Trophoblast cell (in vitro differentiated cells and primary cell): ENCODE measurements at regions not wholly inside any gene's neighbourhood (a gene's known extent, or its start where the extent isn't known, plus 50 kb on each side); places are given as distances from the start of the nearest gene placed in this dataset.
A peak's percentile ranks its signal among the peaks of the same experiment; 100 is the strongest.

Experiments
- DNase-seq, 2 donors: peaks; one replicate each; pipeline ENCODE4 v3.0.0-alpha.2; 2016
- H2AFZ ChIP-seq: 2 replicates; pipeline ENCODE4 v1.6.1; 2013; ENCODE audit warnings: low read length, moderate library complexity, mild to moderate bottlenecking; ENCODE audit not compliant: insufficient read depth, poor library complexity
- H2AK5ac ChIP-seq: 2 replicates; pipeline ENCODE4 v1.6.1; 2013; ENCODE audit warnings: mild to moderate bottlenecking, low read length
- H2BK120ac ChIP-seq: 2 replicates; pipeline ENCODE4 v1.6.1; 2013; ENCODE audit warnings: low read length, mild to moderate bottlenecking, moderate library complexity; ENCODE audit not compliant: insufficient read depth, poor library complexity
- H2BK12ac ChIP-seq: 2 replicates; pipeline ENCODE4 v1.6.1; 2013; ENCODE audit warnings: mild to moderate bottlenecking, low read length, moderate library complexity
- H2BK5ac ChIP-seq: 2 replicates; pipeline ENCODE4 v1.6.1; 2013; ENCODE audit warnings: low read length, low read depth, moderate library complexity, mild to moderate bottlenecking; ENCODE audit not compliant: poor library complexity
- H3K14ac ChIP-seq: 2 replicates; pipeline ENCODE4 v1.6.1; 2013; ENCODE audit warnings: mild to moderate bottlenecking, low read length
- H3K18ac ChIP-seq: 2 replicates; pipeline ENCODE4 v1.6.1; 2013; ENCODE audit warnings: mild to moderate bottlenecking, low read length
- H3K23ac ChIP-seq: 2 replicates; pipeline ENCODE4 v1.6.1; 2013; ENCODE audit warnings: low read length
- H3K27ac ChIP-seq: 2 replicates; pipeline ENCODE4 v1.5.1; 2013; ENCODE audit warnings: low read depth, mild to moderate bottlenecking, inconsistent platforms, low read length, moderate library complexity
- H3K27me3 ChIP-seq: 2 replicates; pipeline ENCODE4 v1.6.1; 2013; ENCODE audit warnings: inconsistent platforms, mild to moderate bottlenecking, low read length, moderate library complexity; ENCODE audit not compliant: insufficient read depth
- H3K36me3 ChIP-seq, 2 experiments: 1 replicate in 1 of 2; 2 replicates in 1 of 2; pipeline ENCODE4 v1.6.1; 2013; ENCODE audit warnings: low read length in 2 of 2, mild to moderate bottlenecking in 2 of 2, moderate library complexity in 1 of 2; ENCODE audit not compliant: insufficient read depth in 2 of 2, control insufficient read depth in 1 of 2
- H3K4ac ChIP-seq: 2 replicates; pipeline ENCODE4 v1.6.1; 2013; ENCODE audit warnings: low read depth, mild to moderate bottlenecking, low read length, moderate library complexity
- H3K4me1 ChIP-seq, 2 experiments: 1 replicate in 1 of 2; 2 replicates in 1 of 2; pipeline ENCODE4 v1.6.1; 2013; ENCODE audit warnings: low read length in 2 of 2, mild to moderate bottlenecking in 2 of 2, moderate library complexity in 1 of 2; ENCODE audit not compliant: insufficient read depth in 2 of 2, control insufficient read depth in 1 of 2
- H3K4me2 ChIP-seq: 2 replicates; pipeline ENCODE4 v1.6.1; 2013; ENCODE audit warnings: inconsistent platforms, mild to moderate bottlenecking, low read length, moderate library complexity
- H3K4me3 ChIP-seq: 2 replicates; pipeline ENCODE4 v1.5.1; 2013; ENCODE audit warnings: mild to moderate bottlenecking, low read depth, low read length, inconsistent platforms
- H3K79me1 ChIP-seq: one replicate; pipeline ENCODE4 v1.6.1; 2013; ENCODE audit warnings: low read length
- H3K79me2 ChIP-seq: 2 replicates; pipeline ENCODE4 v1.6.1; 2013; ENCODE audit warnings: low read length, mild to moderate bottlenecking; ENCODE audit not compliant: control insufficient read depth, insufficient read depth, poor library complexity
- H3K9ac ChIP-seq: 2 replicates; pipeline ENCODE4 v1.6.1; 2013; ENCODE audit warnings: mild to moderate bottlenecking, low read length
- H3K9me3 ChIP-seq: 2 replicates; pipeline ENCODE4 v1.6.1; 2013; ENCODE audit warnings: low read depth, mild to moderate bottlenecking, control low read depth, inconsistent platforms, low read length; ENCODE audit not compliant: insufficient read depth
- H4K12ac ChIP-seq: 2 replicates; pipeline ENCODE4 v1.6.1; 2013; ENCODE audit warnings: low read depth, mild to moderate bottlenecking, low read length, moderate library complexity
- H4K8ac ChIP-seq: 2 replicates; pipeline ENCODE4 v1.6.1; 2013; ENCODE audit warnings: low read depth, mild to moderate bottlenecking, low read length, moderate library complexity
- H4K91ac ChIP-seq: one replicate; pipeline ENCODE4 v1.6.1; 2013; ENCODE audit warnings: low read depth, mild to moderate bottlenecking, low read length, moderate library complexity
- WGBS: extraction: QIAGEN DNeasy Blood & Tissue Kit; methylation state at CpG from one replicate; pipeline ENCODE4 v1.1.7; 2013; ENCODE audit warnings: missing lambda C conversion rate; ENCODE audit not compliant: insufficient read length, insufficient coverage; ENCODE audit errors: extremely low coverage; 5-methylcytosine and 5-hydroxymethylcytosine counted together

GRCh38 chr2:239660390-239661230, 259.8 kb upstream of the HDAC4 start:
- no peak overlapping the region for H4K8ac ChIP-seq
- no peak overlapping the region for H3K4ac ChIP-seq
- H3K4me3 ChIP-seq, result no peak overlapping the region
- DNase-seq, result no peak
- H2AK5ac ChIP-seq, result no peak overlapping the region
- no peaks in the 10 kb centered on the region for H3K36me3 ChIP-seq
- no peak overlapping the region for H4K12ac ChIP-seq
- H3K79me2 ChIP-seq, result no peaks in the 10 kb centered on the region
- H2BK120ac ChIP-seq, result no peak overlapping the region
- H2BK5ac ChIP-seq, result no peak overlapping the region
- peaks cover 1% of the 10 kb centered on the region for H3K9me3 ChIP-seq
- H2BK12ac ChIP-seq, result no peak overlapping the region
- no peaks in the 10 kb centered on the region for H3K79me1 ChIP-seq
- no peak overlapping the region for H3K9ac ChIP-seq
- no peak overlapping the region for H3K14ac ChIP-seq
- H4K91ac ChIP-seq, result no peak overlapping the region
- H3K23ac ChIP-seq, result no peak overlapping the region
- H3K27me3 ChIP-seq, result no peaks in the 10 kb centered on the region
- no peak overlapping the region for H3K18ac ChIP-seq
- H3K4me1 ChIP-seq, result no peaks in the 10 kb centered on the region
- no peak overlapping the region for H2AFZ ChIP-seq
- H3K27ac ChIP-seq, result no peak overlapping the region
- no peak overlapping the region for H3K4me2 ChIP-seq
- no CpG with 5 or more reads among the region's 24 CpGs for WGBS

DNA sequence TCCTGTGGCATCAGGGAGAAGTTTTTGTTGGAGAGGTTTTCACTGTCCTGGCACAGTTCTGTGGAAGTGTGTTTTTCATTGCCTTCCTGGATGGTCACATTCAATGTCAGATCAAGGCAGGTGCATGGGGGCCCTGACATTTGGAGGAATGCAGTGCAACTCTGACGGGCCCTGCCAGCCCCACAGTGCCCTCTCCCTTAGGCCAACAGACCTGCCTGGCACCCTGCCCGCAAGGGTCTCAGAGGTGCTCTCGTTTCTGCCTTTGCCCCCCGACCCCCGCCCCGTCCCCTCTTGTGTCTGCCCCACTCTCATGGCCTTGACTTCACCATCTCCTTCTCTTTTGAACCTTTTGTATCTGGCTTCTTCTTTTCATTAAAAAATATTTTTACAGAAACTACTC, 257.2 kb upstream of the HDAC4 start:
- no peak overlapping the region for H3K4me2 ChIP-seq
- H3K79me1 ChIP-seq, result no peaks in the 10 kb centered on the region
- no peak overlapping the region for H3K4ac ChIP-seq
- H2BK12ac ChIP-seq, result no peak overlapping the region
- no peak overlapping the region for H3K23ac ChIP-seq
- H3K36me3 ChIP-seq, result no peaks in the 10 kb centered on the region
- peak overlapping the region; percentile 37 for H3K4me3 ChIP-seq
- H2BK120ac ChIP-seq, result no peak overlapping the region
- no peak overlapping the region for H2AFZ ChIP-seq
- H4K91ac ChIP-seq, result no peak overlapping the region
- no peaks in the 10 kb centered on the region for H3K79me2 ChIP-seq
- no peak overlapping the region for H2AK5ac ChIP-seq
- H3K9ac ChIP-seq, result no peak overlapping the region
- H3K4me1 ChIP-seq, result no peaks in the 10 kb centered on the region
- H3K27ac ChIP-seq, result no peak overlapping the region
- no peak overlapping the region for H4K12ac ChIP-seq
- H3K27me3 ChIP-seq, result no peaks in the 10 kb centered on the region
- no peaks in the 10 kb centered on the region for H3K9me3 ChIP-seq
- no CpG with 5 or more reads among the region's 6 CpGs for WGBS
- no peak overlapping the region for H3K18ac ChIP-seq
- H2BK5ac ChIP-seq, result no peak overlapping the region
- H4K8ac ChIP-seq, result no peak overlapping the region
- H3K14ac ChIP-seq, result no peak overlapping the region
- DNase-seq, result no peak

DNA sequence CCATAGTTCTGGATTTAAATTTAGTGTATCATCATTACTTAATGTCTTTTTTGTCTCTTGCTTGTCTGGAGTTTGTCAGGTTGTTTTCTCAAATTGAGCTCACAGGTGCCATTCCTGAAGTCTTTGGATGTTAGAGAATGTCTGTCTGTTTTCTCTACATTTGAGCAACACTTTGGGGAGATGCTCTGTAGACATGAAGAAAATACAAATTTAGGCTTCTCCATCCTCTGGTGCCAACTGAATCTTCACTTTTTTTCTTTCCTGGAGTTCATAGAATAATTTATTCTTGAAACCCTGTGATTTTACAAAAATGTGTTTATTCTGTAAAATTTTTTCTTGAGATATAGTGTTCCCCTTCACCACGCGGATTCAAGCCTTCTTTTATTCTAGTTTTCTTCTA, 256.4 kb upstream of the HDAC4 start:
- no peak overlapping the region for H2BK120ac ChIP-seq
- no peaks in the 10 kb centered on the region for H3K9me3 ChIP-seq
- H2BK5ac ChIP-seq, result no peak overlapping the region
- H3K4me2 ChIP-seq, result no peak overlapping the region
- H2AK5ac ChIP-seq, result no peak overlapping the region
- H3K14ac ChIP-seq, result no peak overlapping the region
- H4K8ac ChIP-seq, result no peak overlapping the region
- no CpG with 5 or more reads among the region's 2 CpGs for WGBS
- no peaks in the 10 kb centered on the region for H3K36me3 ChIP-seq
- H3K9ac ChIP-seq, result no peak overlapping the region
- no peaks in the 10 kb centered on the region for H3K79me2 ChIP-seq
- no peak overlapping the region for H4K12ac ChIP-seq
- H3K18ac ChIP-seq, result no peak overlapping the region
- H4K91ac ChIP-seq, result no peak overlapping the region
- no peak overlapping the region for H3K4ac ChIP-seq
- H3K23ac ChIP-seq, result no peak overlapping the region
- no peak overlapping the region for H3K27ac ChIP-seq
- no peaks in the 10 kb centered on the region for H3K4me1 ChIP-seq
- no peak overlapping the region for H2AFZ ChIP-seq
- no peak for DNase-seq
- H3K4me3 ChIP-seq, result no peak overlapping the region
- H3K79me1 ChIP-seq, result no peaks in the 10 kb centered on the region
- no peaks in the 10 kb centered on the region for H3K27me3 ChIP-seq
- H2BK12ac ChIP-seq, result no peak overlapping the region

- no peak overlapping the region for H2BK5ac ChIP-seq
- H3K79me1 ChIP-seq, result no peaks in the 10 kb centered on the region
- no peak overlapping the region for H3K14ac ChIP-seq
- no peak overlapping the region for H3K9ac ChIP-seq
- H3K9me3 ChIP-seq, result no peaks in the 10 kb centered on the region
- H3K36me3 ChIP-seq, result no peaks in the 10 kb centered on the region
- WGBS, result no CpG with 5 or more reads among the region's 4 CpGs
- no peak overlapping the region for H4K12ac ChIP-seq
- no peak overlapping the region for H2BK120ac ChIP-seq
- H2BK12ac ChIP-seq, result no peak overlapping the region
- H3K79me2 ChIP-seq, result no peaks in the 10 kb centered on the region
- H2AFZ ChIP-seq, result no peak overlapping the region
- H3K18ac ChIP-seq, result no peak overlapping the region
- no peak overlapping the region for H2AK5ac ChIP-seq
- H3K23ac ChIP-seq, result no peak overlapping the region
- H3K4me3 ChIP-seq, result no peak overlapping the region
- no peak for DNase-seq
- no peaks in the 10 kb centered on the region for H3K4me1 ChIP-seq
- H3K4ac ChIP-seq, result no peak overlapping the region
- H3K4me2 ChIP-seq, result no peak overlapping the region
- no peaks in the 10 kb centered on the region for H3K27me3 ChIP-seq
- no peak overlapping the region for H3K27ac ChIP-seq
- no peak overlapping the region for H4K8ac ChIP-seq
- no peak overlapping the region for H4K91ac ChIP-seq
These were observed 253.4 kb upstream of the HDAC4 start for GRCh38 chr2:239654266-239654665.
